ENCODE measurements at regions not wholly inside any gene's neighbourhood (a gene's known extent, or its start where the extent isn't known, plus 50 kb on each side); places are given as distances from the start of the nearest gene placed in this dataset.
"Not testable (repeated sequence)": the region's sequence is repeated elsewhere in the genome, so short reads cannot be mapped to it uniquely, and the experiment has no call there.

DNA sequence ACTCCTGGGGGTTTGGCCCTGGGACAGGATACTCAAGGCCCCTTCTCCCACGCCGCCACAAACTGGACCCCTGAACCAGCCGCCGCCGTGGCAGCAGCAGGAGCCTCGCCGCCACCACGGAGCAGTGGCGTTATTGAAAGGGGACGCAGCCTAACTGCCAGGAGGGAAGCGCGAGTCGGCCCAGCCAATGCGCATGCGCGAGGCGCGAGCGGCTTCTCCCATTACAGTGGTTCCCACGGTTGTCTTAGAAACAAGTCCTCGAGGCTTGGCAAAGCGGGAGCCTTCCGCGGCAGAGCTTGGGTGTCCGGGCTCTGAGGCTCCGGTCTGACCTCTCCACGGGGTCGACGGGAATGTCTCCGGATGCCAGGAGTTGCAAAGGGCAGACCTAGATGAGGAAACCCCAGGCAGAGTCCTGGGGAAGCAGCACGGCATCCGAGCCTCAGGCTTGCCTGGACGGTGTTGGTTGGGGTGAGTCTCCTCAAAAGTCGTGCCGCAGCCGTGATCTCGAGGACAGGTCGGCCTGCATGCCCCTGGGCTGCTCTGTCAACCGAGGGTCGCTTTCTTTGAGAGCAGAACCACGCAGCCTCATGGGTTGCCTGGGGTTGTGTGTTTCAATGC lies 360.6 kb upstream of the ZNF337 start:
- H3K36me3 ChIP-seq; H3K27ac ChIP-seq; DNase-seq; H3K9me3 ChIP-seq; H3K27me3 ChIP-seq; H3K4me1 ChIP-seq; H3K4me3 ChIP-seq; intact Hi-C loops (cut with DNase I; ENCODE audit: low total_unique reads): not testable (repeated sequence)
- no CpG with 5 or more reads among the region's 41 CpGs for WGBS, 5 donors

DNA sequence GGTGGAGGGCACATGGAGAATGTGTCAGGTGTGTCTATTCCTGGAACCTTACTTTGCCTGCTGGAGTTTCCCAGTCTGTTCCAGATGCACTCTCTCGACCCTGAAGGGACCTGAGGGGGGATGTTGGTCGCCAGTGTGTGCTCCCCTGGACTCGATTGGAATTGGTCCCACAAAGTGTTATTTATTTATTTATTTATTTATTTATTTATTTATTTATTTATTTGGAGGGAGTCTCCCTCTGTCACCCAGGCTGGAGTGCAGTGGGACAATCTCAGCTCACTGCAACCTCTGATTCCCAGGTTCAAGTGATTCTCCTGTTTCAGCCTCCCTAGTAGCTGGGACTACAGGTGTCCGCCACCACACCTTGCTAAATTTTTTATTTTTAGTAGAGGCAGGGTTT lies 329.1 kb upstream of the ZNF337 start:
- 100% methylated on average over 1 of the region's 4 CpGs; no CpG with 5 or more reads in 2 of the 5 donors for WGBS, 5 donors

DNA sequence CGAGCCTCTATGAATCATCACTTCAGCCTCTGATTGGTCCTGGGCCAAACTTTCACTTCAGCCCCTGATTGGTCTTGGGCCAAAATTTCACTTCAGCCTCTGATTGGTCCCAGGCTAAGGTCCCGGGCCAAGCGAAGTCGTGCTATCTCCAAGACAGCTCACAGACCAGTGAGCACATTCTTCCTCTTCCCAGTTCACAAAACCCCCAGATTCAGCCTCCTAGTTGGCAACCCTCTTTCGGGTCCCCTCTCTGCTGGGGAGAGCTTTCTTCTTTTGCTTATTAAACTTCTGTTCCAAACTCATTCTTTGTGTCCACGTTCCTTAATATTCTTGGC lies 314.3 kb upstream of the ZNF337 start:
- H3K4me3 ChIP-seq; H3K9me3 ChIP-seq; H3K27me3 ChIP-seq; DNase-seq; H3K27ac ChIP-seq; H3K4me1 ChIP-seq; intact Hi-C loops (cut with DNase I; ENCODE audit: low total_unique reads); H3K36me3 ChIP-seq: not testable (repeated sequence)
- WGBS, 5 donors = no CpG with 5 or more reads among the region's 6 CpGs

More for the DNA sequence above, 329.1 kb upstream of the ZNF337 start:
- H3K9me3 ChIP-seq; DNase-seq; H3K36me3 ChIP-seq; H3K4me3 ChIP-seq; H3K4me1 ChIP-seq; H3K27me3 ChIP-seq; intact Hi-C loops (cut with DNase I; ENCODE audit: low total_unique reads); H3K27ac ChIP-seq: not testable (repeated sequence)

DNA sequence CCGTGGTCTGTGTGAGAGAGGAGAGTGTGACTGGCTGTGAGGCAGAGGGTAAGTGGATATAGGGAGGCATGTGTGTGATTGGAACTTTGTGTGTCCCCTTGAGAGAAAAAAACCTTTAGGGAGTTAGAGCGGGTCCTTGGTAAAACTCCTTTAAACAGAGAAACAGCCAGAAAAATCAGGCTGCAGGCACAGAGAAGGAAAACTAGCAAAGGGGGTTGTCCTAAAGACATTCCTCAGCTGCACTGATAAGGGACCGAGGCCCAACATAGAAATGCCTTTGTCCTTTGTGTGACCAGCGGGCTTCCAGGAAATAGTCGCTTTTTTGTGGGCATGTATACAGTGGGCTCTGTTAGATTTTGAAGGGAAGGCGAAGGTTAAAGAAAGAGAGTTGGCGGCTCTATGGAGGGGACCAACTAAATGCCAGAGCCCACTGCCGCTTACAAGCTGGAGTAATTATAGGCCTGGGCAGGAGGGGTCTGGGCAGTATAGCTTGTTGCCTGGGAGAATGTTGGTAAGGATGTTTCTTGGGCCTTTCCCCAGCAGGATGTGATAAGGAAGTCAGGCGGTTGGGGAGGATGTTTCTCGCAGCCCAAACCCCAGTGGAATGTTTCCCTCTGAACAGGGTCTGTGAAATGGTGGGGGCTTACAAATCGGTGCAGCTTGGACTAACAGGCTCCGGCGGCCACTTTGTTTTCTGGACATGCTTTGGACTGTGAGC lies 313.7 kb upstream of the ZNF337 start:
- peak; percentile 30 to 71 for DNase-seq
- H3K9me3 ChIP-seq; intact Hi-C loops (cut with DNase I; ENCODE audit: low total_unique reads); H3K4me1 ChIP-seq; H3K36me3 ChIP-seq; H3K27me3 ChIP-seq: not testable (repeated sequence)
- 2 to 7% (median 3%) methylated on average over 5 to 10 of the region's 13 CpGs for WGBS, 5 donors
- Histone ChIP-seq H3K27ac (peak overlapping the region; percentile 87 to 93 (median 87)), H3K4me3 (peak overlapping the region; percentile 49 to 64 (median 58))

DNA sequence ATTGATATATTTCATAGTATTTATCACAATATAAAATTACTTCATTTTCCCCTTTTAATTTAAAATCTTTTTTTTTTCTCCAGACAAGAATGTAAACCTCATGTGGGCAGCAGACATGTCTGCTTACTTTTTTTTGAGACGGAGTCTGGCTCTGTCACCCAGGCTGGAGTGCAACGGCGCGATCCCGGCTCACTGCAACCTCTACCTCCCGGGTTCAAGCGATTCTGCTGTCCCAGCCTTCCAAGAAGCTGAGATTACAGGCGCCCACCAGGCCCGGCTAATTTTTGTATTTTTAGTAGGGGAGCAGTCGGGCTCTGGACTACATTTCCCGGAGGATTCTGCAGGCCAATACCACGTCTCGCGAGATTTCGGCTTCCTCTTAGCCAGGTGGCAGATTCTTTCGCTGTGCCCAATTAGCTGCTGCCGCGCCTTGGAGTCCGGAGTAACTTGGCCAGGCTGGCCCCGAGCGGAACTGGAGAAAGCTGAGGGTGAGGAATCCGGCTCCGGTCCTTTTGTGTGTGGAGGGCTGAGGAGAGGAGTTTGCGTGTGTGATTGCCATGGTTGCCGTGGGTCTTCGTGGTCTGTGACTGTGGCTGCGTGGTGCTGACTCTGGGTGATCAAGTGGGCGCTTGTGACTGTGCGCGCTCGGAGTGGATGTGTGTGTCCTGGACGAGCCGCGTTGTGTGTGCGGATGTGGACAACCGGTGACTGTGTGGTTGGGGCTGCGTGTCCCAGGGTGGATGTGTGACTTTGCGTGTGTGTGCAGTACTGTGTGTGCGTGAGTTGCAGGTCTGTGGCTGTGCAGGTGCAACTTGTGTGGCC lies 313.0 kb upstream of the ZNF337 start:
- DNase-seq = peak; percentile 88 to 96
- H3K9me3 ChIP-seq; H3K36me3 ChIP-seq; H3K4me1 ChIP-seq; H3K27me3 ChIP-seq; intact Hi-C loops (cut with DNase I; ENCODE audit: low total_unique reads): not testable (repeated sequence)
- TF ChIP-seq POLR2A (IDR thresholded peaks at IDR 0.05) (peak in 2 of 4 donors; percentile 26 to 61), POLR2AphosphoS5 (IDR thresholded peaks at IDR 0.05) (peak; percentile 35 to 83 (median 74))
- 19 to 37% (median 26%) methylated on average over 31 to 39 of the region's 39 CpGs for WGBS, 5 donors
- H3K4me3 ChIP-seq = peak overlapping the region; percentile 49 to 64 (median 58)
- H3K27ac ChIP-seq = peak overlapping the region; percentile 87 to 93 (median 87)

DNA sequence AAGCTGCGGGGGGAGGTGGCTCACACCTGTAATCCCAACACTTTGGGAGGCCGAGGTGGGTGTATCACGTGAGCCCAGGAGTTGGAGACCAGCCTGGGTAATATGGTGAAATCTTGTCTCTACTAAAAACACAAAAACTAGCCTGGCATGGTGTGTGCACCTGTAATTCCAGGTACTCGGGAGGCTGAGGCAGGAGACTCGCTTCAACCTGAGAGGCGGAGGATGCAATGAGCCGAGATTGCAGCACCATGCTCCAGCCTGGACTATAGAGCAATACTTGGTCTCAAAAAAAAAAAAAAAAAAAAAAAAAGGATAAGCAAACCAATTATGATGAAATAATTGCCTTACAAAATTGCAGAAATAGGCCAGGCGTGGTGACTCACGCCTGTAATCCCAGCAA lies 311.4 kb upstream of the ZNF337 start:
- DNase-seq; H3K36me3 ChIP-seq; intact Hi-C loops (cut with DNase I; ENCODE audit: low total_unique reads): not testable (repeated sequence)

DNA sequence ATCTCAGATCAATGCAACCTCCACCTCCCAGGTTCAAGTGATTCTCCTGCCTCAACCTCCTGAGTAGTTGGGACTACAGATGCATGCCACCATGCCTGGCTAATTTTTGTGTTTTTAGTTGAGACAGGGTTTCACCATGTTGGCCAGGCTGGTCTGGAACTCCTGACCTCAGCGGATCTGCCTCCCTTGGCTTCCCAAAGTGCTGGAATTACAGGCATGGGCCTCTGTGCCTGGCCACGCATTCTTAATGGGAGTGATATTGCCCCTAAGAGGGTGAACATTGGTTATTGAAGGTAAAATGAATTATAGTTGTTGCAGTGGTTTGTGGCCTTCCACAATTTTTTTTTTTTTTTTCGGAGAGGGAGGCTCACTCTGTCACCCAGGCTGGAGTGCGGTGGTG lies 309.5 kb upstream of the ZNF337 start:
- H3K9me3 ChIP-seq; H3K4me3 ChIP-seq; DNase-seq; H3K27ac ChIP-seq; H3K36me3 ChIP-seq; H3K27me3 ChIP-seq; H3K4me1 ChIP-seq; intact Hi-C loops (cut with DNase I; ENCODE audit: low total_unique reads): not testable (repeated sequence)
- WGBS, 5 donors = 88 to 100% (median 96%) methylated on average over 3 to 4 of the region's 4 CpGs

More for the DNA sequence above, 311.4 kb upstream of the ZNF337 start:
- not testable (repeated sequence) for H3K4me1 ChIP-seq, H3K27me3 ChIP-seq, H3K9me3 ChIP-seq, H3K4me3 ChIP-seq, H3K27ac ChIP-seq
- 89 to 98% (median 96%) methylated on average over 9 of the region's 9 CpGs for WGBS, 5 donors

DNA sequence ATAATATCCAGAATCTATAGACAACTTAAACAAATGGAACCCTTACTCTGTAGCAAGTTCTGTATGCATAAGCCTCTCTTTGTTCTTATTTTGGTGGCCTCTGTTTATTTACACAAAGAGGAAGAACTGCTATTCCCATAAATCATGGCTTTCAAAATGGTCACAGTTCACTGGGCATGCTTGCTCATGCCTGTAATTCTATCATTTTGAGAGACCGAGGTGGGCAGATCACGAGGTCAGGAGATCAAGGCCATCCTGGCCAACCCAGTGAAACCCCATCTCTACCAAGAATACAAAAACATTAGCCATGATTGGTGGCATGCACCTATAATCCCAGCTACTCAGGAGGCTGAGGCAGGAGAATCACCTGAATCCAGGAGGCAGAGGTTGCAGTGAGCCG lies 307.3 kb upstream of the ZNF337 start:
- DNase-seq; H3K36me3 ChIP-seq; intact Hi-C loops (cut with DNase I; ENCODE audit: low total_unique reads); H3K9me3 ChIP-seq; H3K27ac ChIP-seq; H3K4me3 ChIP-seq; H3K27me3 ChIP-seq; H3K4me1 ChIP-seq: not testable (repeated sequence)
- WGBS, 5 donors = 75 to 90% (median 83%) methylated on average over 2 to 3 of the region's 3 CpGs

DNA sequence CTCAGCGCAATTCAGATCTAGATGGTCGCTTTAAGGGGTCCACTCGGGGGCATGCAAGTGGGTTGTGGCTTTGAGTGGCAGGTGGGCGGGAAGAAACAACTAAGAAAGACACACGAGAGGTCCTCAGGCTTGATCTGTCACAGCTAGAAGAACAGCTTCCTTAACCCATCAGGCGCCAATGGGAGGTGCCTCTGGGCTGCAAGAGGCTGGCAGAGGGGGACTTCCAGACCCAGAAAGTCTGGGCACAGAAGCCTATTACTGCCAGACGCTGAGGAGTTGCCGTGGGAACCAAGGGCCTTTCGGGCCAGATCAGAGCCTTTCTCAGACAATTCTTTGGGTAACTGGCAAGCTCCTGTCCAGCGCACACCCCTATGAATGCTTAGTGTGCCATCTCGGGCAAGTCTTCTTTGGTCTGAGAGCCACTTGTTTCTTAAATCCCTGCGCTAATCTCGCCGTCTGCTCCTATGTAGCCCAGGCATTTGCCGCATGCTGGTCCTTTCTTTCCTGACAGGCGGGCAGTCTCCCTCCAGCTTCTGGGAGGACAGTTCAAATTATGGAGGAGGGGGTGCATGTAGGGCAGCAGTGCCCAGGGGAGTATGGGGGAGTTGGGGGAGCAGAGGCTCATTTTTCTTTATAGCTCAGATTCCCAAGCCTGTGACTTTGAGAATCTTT lies 300.9 kb upstream of the ZNF337 start:
- intact Hi-C loops (cut with DNase I; ENCODE audit: low total_unique reads); H3K27ac ChIP-seq; H3K4me1 ChIP-seq; H3K4me3 ChIP-seq; H3K36me3 ChIP-seq; DNase-seq; H3K27me3 ChIP-seq; H3K9me3 ChIP-seq: not testable (repeated sequence)
- 78 to 82% (median 81%) methylated on average over 16 of the region's 16 CpGs for WGBS, 5 donors

All from stomach (tissue), 8 donors.